ENCODE measurements at regions not wholly inside any gene's neighbourhood (a gene's known extent, or its start where the extent isn't known, plus 50 kb on each side); places are given as distances from the start of the nearest gene placed in this dataset.

- DNase-seq (ENCODE audit: low read depth in 1 of 2, low spot score in 1 of 2), result no peak
- no peaks in the 10 kb centered on the region for H3K27me3 ChIP-seq (ENCODE audit: insufficient read depth, poor library complexity, severe bottlenecking)
- no peak for TF ChIP-seq REST (IDR thresholded peaks at IDR 0.05; ENCODE audit: insufficient replicate concordance, low read depth)
- no peak for TF ChIP-seq GABPA (IDR thresholded peaks at IDR 0.05; ENCODE audit: low read depth)
- TF ChIP-seq SPI1 (IDR thresholded peaks at IDR 0.05; ENCODE audit: borderline replicate concordance, low read depth), result no peak
- no peak for TF ChIP-seq POLR2AphosphoS5 (IDR thresholded peaks at IDR 0.05; ENCODE audit: low read depth)
- no peak for TF ChIP-seq CTCF (IDR thresholded peaks at IDR 0.05; ENCODE audit: insufficient read depth, low read length)
Measured at GRCh38 chr15:87429754-87430153, 826.8 kb downstream of the NTRK3 start.

GRCh38 chr15:87420017-87420416 is 836.5 kb downstream of the NTRK3 start:
- TF ChIP-seq GABPA (IDR thresholded peaks at IDR 0.05; ENCODE audit: low read depth) (no peak), SPI1 (IDR thresholded peaks at IDR 0.05; ENCODE audit: borderline replicate concordance, low read depth) (no peak), REST (IDR thresholded peaks at IDR 0.05; ENCODE audit: insufficient replicate concordance, low read depth) (no peak), POLR2AphosphoS5 (IDR thresholded peaks at IDR 0.05; ENCODE audit: low read depth) (no peak), CTCF (IDR thresholded peaks at IDR 0.05; ENCODE audit: insufficient read depth, low read length) (no peak)
- Histone ChIP-seq H3K4me3 (replicated peaks; ENCODE audit: insufficient read depth, low read length) (no peak overlapping the region), H3K27me3 (ENCODE audit: insufficient read depth, poor library complexity, severe bottlenecking) (no peaks in the 10 kb centered on the region), H3K27ac (replicated peaks) (no peak overlapping the region)
- DNase-seq (ENCODE audit: low read depth in 1 of 2, low spot score in 1 of 2), result no peak

More at GRCh38 chr15:87429754-87430153, 826.8 kb downstream of the NTRK3 start:
- no peak overlapping the region for H3K27ac ChIP-seq (replicated peaks)
- no peak overlapping the region for H3K4me3 ChIP-seq (replicated peaks; ENCODE audit: insufficient read depth, low read length)

GRCh38 chr15:87419344-87419743 is 837.2 kb downstream of the NTRK3 start:
- TF ChIP-seq SPI1 (IDR thresholded peaks at IDR 0.05; ENCODE audit: borderline replicate concordance, low read depth) (no peak), CTCF (IDR thresholded peaks at IDR 0.05; ENCODE audit: insufficient read depth, low read length) (no peak), REST (IDR thresholded peaks at IDR 0.05; ENCODE audit: insufficient replicate concordance, low read depth) (no peak), POLR2AphosphoS5 (IDR thresholded peaks at IDR 0.05; ENCODE audit: low read depth) (no peak), GABPA (IDR thresholded peaks at IDR 0.05; ENCODE audit: low read depth) (no peak)
- H3K4me3 ChIP-seq (replicated peaks; ENCODE audit: insufficient read depth, low read length), result no peak overlapping the region
- DNase-seq (ENCODE audit: low read depth in 1 of 2, low spot score in 1 of 2), result no peak
- no peak overlapping the region for H3K27ac ChIP-seq (replicated peaks)
- no peaks in the 10 kb centered on the region for H3K27me3 ChIP-seq (ENCODE audit: insufficient read depth, poor library complexity, severe bottlenecking)

Measured in HL-60 (cell line).